ENCODE measurements at regions not wholly inside any gene's neighbourhood (a gene's known extent, or its start where the extent isn't known, plus 50 kb on each side); places are given as distances from the start of the nearest gene placed in this dataset.

DNA sequence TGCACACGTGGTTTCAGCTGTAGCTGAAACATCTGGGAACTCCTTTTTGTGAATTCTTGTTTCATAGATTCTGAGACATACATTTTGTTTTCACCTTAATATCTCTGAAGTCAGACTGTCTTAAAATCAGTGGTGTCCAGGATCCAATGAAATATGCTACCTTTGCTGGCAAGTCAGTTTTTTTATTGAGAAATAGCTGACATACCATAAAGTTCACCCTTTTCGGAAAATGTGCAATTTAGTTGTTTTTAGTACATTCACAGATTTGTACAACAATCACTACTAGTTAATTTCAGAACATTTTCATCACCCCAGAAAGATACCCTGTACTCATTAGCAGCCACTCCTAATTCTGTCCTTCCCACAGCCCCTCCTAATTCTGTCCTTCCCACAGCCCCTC lies 243.7 kb downstream of the GLI2 start:
- TF ChIP-seq POLR2A (IDR thresholded peaks at IDR 0.05; ENCODE audit: low read depth, low read length) (no peak), POLR2AphosphoS5 (IDR thresholded peaks at IDR 0.05; ENCODE audit: low read depth, low read length) (no peak), TAF1 (IDR thresholded peaks at IDR 0.05; ENCODE audit: low read depth, low read length) (no peak), SPI1 (IDR thresholded peaks at IDR 0.05; ENCODE audit: low read depth, low read length) (no peak), PAX5 (IDR thresholded peaks at IDR 0.05; ENCODE audit: insufficient read depth, low read length, severe bottlenecking) (no peak)
